Gastroesophageal sphincter (tissue), 3 donors: ENCODE measurements at regions not wholly inside any gene's neighbourhood (a gene's known extent, or its start where the extent isn't known, plus 50 kb on each side); places are given as distances from the start of the nearest gene placed in this dataset.

Experiments used
- CTCF ChIP-seq, 4 experiments: fragments of 200-600 bp in 2 of 4; fragments of 450-650 bp in 2 of 4; sonication (generic) in 1 of 4; IDR thresholded peaks; one replicate each; pipeline ENCODE4 v1.5.1; 2017 to 2019; ENCODE audit warnings: antibody characterized with exemption in 4 of 4, mild to moderate bottlenecking in 2 of 4, moderate library complexity in 2 of 4
- EP300 ChIP-seq: sonication (generic); formaldehyde crosslinking; IDR thresholded peaks from one replicate; pipeline ENCODE4 v1.6.1; 2017; ENCODE audit warnings: antibody characterized with exemption, mild to moderate bottlenecking
- POLR2A ChIP-seq, 2 donors: fragments of 450-650 bp; IDR thresholded peaks; one replicate each; pipeline ENCODE4 v1.6.1; 2017; ENCODE audit warnings: antibody characterized with exemption in 2 of 2, mild to moderate bottlenecking in 2 of 2, moderate library complexity in 1 of 2

GRCh38 chr10:78523453-78523852 lies 489.8 kb downstream of the RPS24 start:
- TF ChIP-seq POLR2A (IDR thresholded peaks at IDR 0.05) (no peak), CTCF (IDR thresholded peaks at IDR 0.05) (no peak), EP300 (no peak)
